Activated naive CD8-positive, alpha-beta T cell (primary cell): ENCODE measurements at regions not wholly inside any gene's neighbourhood (a gene's known extent, or its start where the extent isn't known, plus 50 kb on each side); places are given as distances from the start of the nearest gene placed in this dataset.

Experiments
- H3K27ac Mint-ChIP-seq: one replicate; pipeline ENCODE4 v1.8.0; 2021; ENCODE audit warnings: mixed read lengths
- H3K27me3 Mint-ChIP-seq: one replicate; pipeline ENCODE4 v1.8.0; 2021; ENCODE audit warnings: mixed read lengths
- H3K36me3 Mint-ChIP-seq: one replicate; pipeline ENCODE4 v1.8.0; 2021; ENCODE audit warnings: mixed read lengths
- H3K4me1 Mint-ChIP-seq: one replicate; pipeline ENCODE4 v1.8.0; 2021; ENCODE audit warnings: low read depth, mixed read lengths
- H3K4me3 Mint-ChIP-seq: one replicate; pipeline ENCODE4 v1.8.0; 2021; ENCODE audit warnings: mild to moderate bottlenecking, mixed read lengths
- H3K9me3 Mint-ChIP-seq: one replicate; pipeline ENCODE4 v1.8.0; 2021; ENCODE audit warnings: low read depth, mixed read lengths

DNA sequence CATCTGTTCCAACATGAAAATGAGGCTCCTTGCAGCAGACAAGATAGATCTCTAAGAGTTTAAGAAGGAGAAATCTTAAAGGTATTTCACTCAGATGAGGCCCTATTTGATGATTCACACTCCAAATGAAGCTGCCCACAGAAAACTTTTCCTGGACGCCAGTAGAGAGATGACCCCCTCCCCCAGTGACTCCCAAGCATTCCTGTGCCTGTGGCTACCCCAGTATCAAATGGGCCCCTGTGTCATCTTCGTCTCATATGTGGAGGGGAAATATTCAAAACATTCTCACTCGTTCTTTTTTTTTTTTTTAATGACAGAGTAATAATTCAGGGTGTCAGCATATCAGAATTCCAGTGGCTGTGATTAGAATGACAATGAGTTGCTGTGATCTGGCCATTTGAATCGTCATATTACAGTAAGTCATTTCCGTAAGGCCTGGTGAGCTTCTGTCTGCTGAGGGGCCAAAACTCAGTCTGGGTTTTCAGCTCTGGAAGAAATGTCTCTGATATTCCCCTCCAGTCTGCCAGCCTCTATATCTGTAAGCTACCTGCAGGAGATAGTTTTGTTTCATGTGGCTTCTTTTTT is 194.7 kb downstream of the URI1 start:
- H3K27me3 Mint-ChIP-seq: no peaks in the 10 kb centered on the region
- peaks cover 4% of the 10 kb centered on the region for H3K9me3 Mint-ChIP-seq
- no peaks in the 10 kb centered on the region for H3K36me3 Mint-ChIP-seq
- H3K27ac Mint-ChIP-seq: no peak overlapping the region
- H3K4me1 Mint-ChIP-seq: no peaks in the 10 kb centered on the region
- no peak overlapping the region for H3K4me3 Mint-ChIP-seq

- no peak overlapping the region for H3K27ac Mint-ChIP-seq
- no peaks in the 10 kb centered on the region for H3K36me3 Mint-ChIP-seq
- peaks cover 4% of the 10 kb centered on the region for H3K9me3 Mint-ChIP-seq
- no peaks in the 10 kb centered on the region for H3K4me1 Mint-ChIP-seq
- no peaks in the 10 kb centered on the region for H3K27me3 Mint-ChIP-seq
- no peak overlapping the region for H3K4me3 Mint-ChIP-seq
Observed at GRCh38 chr19:30137747-30138146, 195.7 kb downstream of the URI1 start.

DNA sequence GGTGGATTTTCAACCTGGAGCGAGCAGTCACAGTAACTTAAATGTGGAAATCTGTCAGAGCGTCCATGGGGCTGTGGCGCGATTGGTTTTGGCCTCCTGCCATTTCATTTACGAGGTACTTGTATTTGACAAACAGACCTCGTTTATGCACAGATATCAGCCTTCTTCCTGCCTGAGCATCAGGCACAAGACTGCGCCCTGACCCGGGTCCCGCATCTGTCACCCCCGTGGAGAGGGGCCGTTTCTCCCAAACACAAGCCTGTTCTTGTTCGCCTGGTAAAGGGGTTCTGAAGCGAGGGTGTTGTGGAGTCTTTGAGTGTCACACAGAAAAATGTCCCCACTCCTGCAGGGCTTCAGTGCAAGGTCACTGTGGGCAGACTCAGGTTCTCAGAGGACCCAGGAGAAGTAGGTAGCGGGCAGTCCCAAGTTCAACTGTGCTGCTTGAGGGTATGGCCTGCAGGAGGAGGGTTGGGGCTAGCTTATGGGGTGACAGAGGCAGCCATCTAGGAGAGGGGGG is 202.3 kb downstream of the URI1 start:
- Mint-ChIP-seq H3K9me3 (peaks cover 2% of the 10 kb centered on the region), H3K27me3 (no peaks in the 10 kb centered on the region), H3K36me3 (no peaks in the 10 kb centered on the region), H3K27ac (no peak overlapping the region), H3K4me1 (no peaks in the 10 kb centered on the region), H3K4me3 (no peak overlapping the region)

- Mint-ChIP-seq H3K36me3 (no peaks in the 10 kb centered on the region), H3K27me3 (no peaks in the 10 kb centered on the region), H3K4me1 (no peaks in the 10 kb centered on the region), H3K4me3 (no peak overlapping the region), H3K27ac (no peak overlapping the region), H3K9me3 (no peaks in the 10 kb centered on the region)
Observed at GRCh38 chr19:30144802-30145201, 202.8 kb downstream of the URI1 start.

DNA sequence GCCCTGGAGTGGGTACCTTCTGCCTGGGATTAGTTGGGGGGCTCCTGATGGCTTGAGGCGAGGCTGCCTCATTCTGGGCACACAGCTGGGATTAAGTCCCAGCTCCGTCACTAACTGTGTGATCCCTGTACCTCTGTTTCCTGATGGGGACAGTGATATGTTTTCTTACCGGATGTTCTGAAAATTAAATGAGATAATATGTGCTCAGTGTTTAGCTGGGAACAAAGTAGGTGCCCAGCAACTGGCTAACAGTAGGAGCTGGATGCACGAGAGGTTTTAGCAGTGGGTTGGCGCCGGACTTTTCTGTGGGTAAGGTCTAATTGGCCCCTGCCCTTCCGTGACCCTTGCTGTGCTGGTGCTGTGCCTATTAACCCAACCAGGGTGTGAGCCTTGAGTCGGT is 203.4 kb downstream of the URI1 start:
- no peaks in the 10 kb centered on the region for H3K27me3 Mint-ChIP-seq
- H3K4me1 Mint-ChIP-seq: no peaks in the 10 kb centered on the region
- no peaks in the 10 kb centered on the region for H3K36me3 Mint-ChIP-seq

GRCh38 chr19:30146346-30146745 is 204.3 kb downstream of the URI1 start:
- Mint-ChIP-seq H3K27me3 (no peaks in the 10 kb centered on the region), H3K4me1 (no peaks in the 10 kb centered on the region), H3K36me3 (no peaks in the 10 kb centered on the region), H3K27ac (no peak overlapping the region), H3K4me3 (no peak overlapping the region), H3K9me3 (no peaks in the 10 kb centered on the region)

More for the DNA sequence above, 203.4 kb downstream of the URI1 start:
- H3K9me3 Mint-ChIP-seq: no peaks in the 10 kb centered on the region
- H3K27ac Mint-ChIP-seq: no peak overlapping the region
- H3K4me3 Mint-ChIP-seq: no peak overlapping the region

DNA sequence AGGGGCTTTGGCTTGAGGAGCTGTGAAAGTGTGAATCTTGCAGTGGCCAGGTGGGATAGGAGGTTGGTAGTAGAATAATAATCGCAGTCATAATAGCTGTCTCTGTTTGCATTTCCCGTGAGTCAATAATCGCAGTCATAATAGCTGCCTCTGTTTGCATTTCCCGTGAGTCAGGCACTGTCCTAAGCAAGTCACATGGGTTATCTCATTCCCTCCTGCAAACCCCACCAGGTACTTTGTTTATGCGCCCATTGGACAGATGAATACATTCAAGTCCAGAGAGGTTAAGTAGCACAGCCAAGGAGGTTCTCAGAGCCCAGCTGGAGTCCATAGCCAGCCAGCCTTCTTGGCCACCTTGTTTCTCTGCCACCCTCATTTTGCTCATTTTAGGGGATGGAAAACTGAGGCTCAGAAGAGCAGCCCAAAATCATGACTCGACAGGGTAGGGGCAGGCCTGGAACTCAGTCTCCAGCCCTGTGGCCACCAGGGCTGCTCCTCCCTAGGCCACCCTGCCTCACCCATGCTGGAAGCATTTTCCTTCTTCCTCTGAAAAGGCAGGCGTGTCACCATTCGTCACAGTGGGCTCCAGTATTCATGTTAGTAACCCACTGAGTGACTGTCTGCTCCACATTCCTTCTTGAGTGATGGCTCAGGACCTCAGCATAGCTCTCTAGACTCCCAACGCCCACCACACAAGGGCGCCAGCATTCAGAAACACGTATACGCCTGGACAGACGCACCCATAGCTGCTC is 206.2 kb downstream of the URI1 start:
- Mint-ChIP-seq H3K4me3 (no peak overlapping the region), H3K36me3 (no peaks in the 10 kb centered on the region), H3K27ac (no peak overlapping the region), H3K9me3 (no peaks in the 10 kb centered on the region), H3K27me3 (no peaks in the 10 kb centered on the region), H3K4me1 (no peaks in the 10 kb centered on the region)

DNA sequence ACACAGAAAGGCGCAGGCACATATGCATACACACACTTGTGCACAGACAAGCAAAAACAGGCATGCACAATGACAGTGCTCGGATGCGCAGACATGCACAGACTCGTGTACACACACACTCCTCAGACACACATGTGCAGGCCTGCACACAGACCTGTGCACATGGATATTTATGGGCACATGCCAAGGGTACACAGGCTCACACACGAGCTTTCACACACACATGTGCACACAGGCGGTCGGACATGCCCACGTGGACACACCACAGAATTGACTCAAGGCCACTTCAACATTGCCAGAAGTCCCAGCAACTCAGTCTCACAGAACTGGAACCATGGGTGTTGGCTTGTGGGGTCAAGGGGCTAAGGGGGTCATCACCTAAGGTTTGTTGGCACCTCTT is 206.8 kb downstream of the URI1 start:
- no peak overlapping the region for H3K27ac Mint-ChIP-seq
- H3K4me3 Mint-ChIP-seq: no peak overlapping the region

GRCh38 chr19:30149300-30149699 is 207.3 kb downstream of the URI1 start:
- no peaks in the 10 kb centered on the region for H3K9me3 Mint-ChIP-seq
- no peak overlapping the region for H3K27ac Mint-ChIP-seq
- no peaks in the 10 kb centered on the region for H3K27me3 Mint-ChIP-seq
- H3K4me1 Mint-ChIP-seq: no peaks in the 10 kb centered on the region
- H3K4me3 Mint-ChIP-seq: no peak overlapping the region
- no peaks in the 10 kb centered on the region for H3K36me3 Mint-ChIP-seq

More for the DNA sequence above, 206.8 kb downstream of the URI1 start:
- H3K27me3 Mint-ChIP-seq: no peaks in the 10 kb centered on the region
- no peaks in the 10 kb centered on the region for H3K36me3 Mint-ChIP-seq
- no peaks in the 10 kb centered on the region for H3K9me3 Mint-ChIP-seq
- H3K4me1 Mint-ChIP-seq: no peaks in the 10 kb centered on the region

GRCh38 chr19:30150626-30151025 is 208.6 kb downstream of the URI1 start:
- no peaks in the 10 kb centered on the region for H3K36me3 Mint-ChIP-seq
- H3K4me3 Mint-ChIP-seq: no peak overlapping the region
- H3K9me3 Mint-ChIP-seq: no peaks in the 10 kb centered on the region
- H3K27me3 Mint-ChIP-seq: no peaks in the 10 kb centered on the region
- H3K4me1 Mint-ChIP-seq: no peaks in the 10 kb centered on the region
- no peak overlapping the region for H3K27ac Mint-ChIP-seq

- Mint-ChIP-seq H3K36me3 (no peaks in the 10 kb centered on the region), H3K27ac (no peak overlapping the region), H3K4me3 (no peak overlapping the region), H3K9me3 (no peaks in the 10 kb centered on the region), H3K27me3 (no peaks in the 10 kb centered on the region), H3K4me1 (no peaks in the 10 kb centered on the region)
Observed at GRCh38 chr19:30151081-30151480, 209.0 kb downstream of the URI1 start.

GRCh38 chr19:30152510-30153291 is 210.7 kb downstream of the URI1 start:
- no peak overlapping the region for H3K4me3 Mint-ChIP-seq
- no peaks in the 10 kb centered on the region for H3K9me3 Mint-ChIP-seq
- H3K36me3 Mint-ChIP-seq: no peaks in the 10 kb centered on the region
- no peak overlapping the region for H3K27ac Mint-ChIP-seq
- no peaks in the 10 kb centered on the region for H3K4me1 Mint-ChIP-seq
- no peaks in the 10 kb centered on the region for H3K27me3 Mint-ChIP-seq

GRCh38 chr19:30153326-30154210 is 211.5 kb downstream of the URI1 start:
- Mint-ChIP-seq H3K4me1 (no peaks in the 10 kb centered on the region), H3K27me3 (no peaks in the 10 kb centered on the region), H3K27ac (no peak overlapping the region), H3K9me3 (no peaks in the 10 kb centered on the region), H3K4me3 (no peak overlapping the region), H3K36me3 (no peaks in the 10 kb centered on the region)

GRCh38 chr19:30154410-30154809 is 212.4 kb downstream of the URI1 start:
- Mint-ChIP-seq H3K36me3 (no peaks in the 10 kb centered on the region), H3K27ac (no peak overlapping the region), H3K4me1 (no peaks in the 10 kb centered on the region), H3K4me3 (no peak overlapping the region), H3K9me3 (no peaks in the 10 kb centered on the region), H3K27me3 (no peaks in the 10 kb centered on the region)
